B cell (primary cell): ENCODE measurements at regions not wholly inside any gene's neighbourhood (a gene's known extent, or its start where the extent isn't known, plus 50 kb on each side); places are given as distances from the start of the nearest gene placed in this dataset.

Experiments
- ATAC-seq: fragments of 200-7000 bp; cut with Tn5 transposase; one replicate; pipeline ENCODE4 v1.10.0; 2021; ENCODE audit warnings: low read depth, mild to moderate bottlenecking, moderate number of reproducible peaks, moderate library complexity
- CTCF ChIA-PET: fragments of 350-600 bp; sonication (Branson Sonifier 250); formaldehyde crosslinking; loops from one replicate; lab custom pipeline; 2021; ENCODE audit warnings: antibody characterized with exemption, inconsistent platforms; lab: Charles Lee
- POLR2A ChIA-PET: fragments of 350-600 bp; sonication (Branson Sonifier 250); formaldehyde crosslinking; loops from one replicate; lab custom pipeline; 2021; ENCODE audit warnings: antibody characterized with exemption; lab: Charles Lee
- DNase-seq: peaks from one replicate; pipeline ENCODE4 v3.0.0; 2013
- H2AFZ ChIP-seq: 2 replicates; pipeline ENCODE4 v1.6.1; 2012; ENCODE audit warnings: mild to moderate bottlenecking, low read depth, low read length; ENCODE audit not compliant: insufficient read depth, poor library complexity, severe bottlenecking
- H3K27ac ChIP-seq, 2 donors: 1 replicate in 1 of 2; 2 replicates in 1 of 2; pipeline ENCODE4 v1.5.1; 2012 to 2013; ENCODE audit warnings: low read length in 2 of 2, mild to moderate bottlenecking in 2 of 2, moderate library complexity in 1 of 2
- H3K27me3 ChIP-seq, 4 experiments: fragments of 200-600 bp in 1 of 4; sonication (generic) in 1 of 4; replicated peaks in 1 of 4; 1 replicate in 2 of 4; 2 replicates in 2 of 4; pipeline versions ENCODE4 v1.6.1 to v1.7.0; 2013 to 2016; ENCODE audit warnings: low read length in 3 of 4, mild to moderate bottlenecking in 2 of 4, mixed read lengths in 1 of 4, moderate library complexity in 1 of 4; ENCODE audit not compliant: insufficient read depth in 4 of 4, control insufficient read depth in 3 of 4; ENCODE audit errors: control extremely low read depth in 1 of 4
- H3K36me3 ChIP-seq, 2 experiments: replicated peaks in 1 of 2; 1 replicate in 1 of 2; 2 replicates in 1 of 2; pipeline versions ENCODE4 v1.6.1 to v1.7.1; 2013; ENCODE audit warnings: low read length in 1 of 2; ENCODE audit not compliant: insufficient read depth in 2 of 2, control insufficient read depth in 1 of 2; ENCODE audit errors: control extremely low read depth in 1 of 2, extremely low read depth in 1 of 2
- H3K4me1 ChIP-seq, 2 donors: fragments of 200-600 bp in 1 of 2; sonication (generic) in 1 of 2; 1 replicate in 1 of 2; 2 replicates in 1 of 2; pipeline versions ENCODE4 v1.5.1 to v1.6.1; 2013 to 2017; ENCODE audit warnings: low read length in 2 of 2; ENCODE audit not compliant: control insufficient read depth in 2 of 2, insufficient read depth in 2 of 2
- H3K4me2 ChIP-seq: replicated peaks from 2 replicates; pipeline ENCODE3; 2012; ENCODE audit warnings: mild to moderate bottlenecking, low read depth, low read length; ENCODE audit not compliant: poor library complexity, severe bottlenecking
- H3K4me3 ChIP-seq, 5 experiments: fragments of 200-600 bp in 1 of 5; sonication (generic) in 1 of 5; 1 replicate in 3 of 5; 2 replicates in 2 of 5; pipeline versions ENCODE4 v1.5.1 to v1.7.0; 2011 to 2016; ENCODE audit warnings: low read length in 4 of 5, mild to moderate bottlenecking in 4 of 5, low read depth in 2 of 5, control low read depth in 1 of 5, moderate library complexity in 1 of 5; ENCODE audit not compliant: insufficient read depth in 1 of 5; ENCODE audit errors: control extremely low read depth in 1 of 5, extremely low read depth in 1 of 5
- H3K79me2 ChIP-seq: fragments of 200-600 bp; sonication (generic); one replicate; pipeline ENCODE4 v1.6.0; 2016; ENCODE audit warnings: low read length; ENCODE audit not compliant: control insufficient read depth, insufficient read depth
- H3K9ac ChIP-seq: fragments of 200-600 bp; sonication (generic); 2 replicates; pipeline ENCODE4 v1.6.1; 2017; ENCODE audit warnings: mild to moderate bottlenecking, low read length, moderate library complexity
- H3K9me3 ChIP-seq, 3 donors: one replicate each; pipeline versions ENCODE4 v1.6.1 to v1.7.1; 2013; ENCODE audit warnings: low read length in 2 of 3; ENCODE audit not compliant: control insufficient read depth in 2 of 3, insufficient read depth in 1 of 3; ENCODE audit errors: control extremely low read depth in 1 of 3
- H4K20me1 ChIP-seq: 2 replicates; pipeline ENCODE4 v1.6.0; 2012; ENCODE audit warnings: mild to moderate bottlenecking, low read length; ENCODE audit not compliant: insufficient read depth, control insufficient read depth, poor library complexity, severe bottlenecking
- H3K27ac Mint-ChIP-seq: one replicate; pipeline ENCODE4 v1.8.0; 2021; ENCODE audit warnings: mixed read lengths
- H3K27me3 Mint-ChIP-seq: one replicate; pipeline ENCODE4 v1.8.0; 2021; ENCODE audit warnings: mixed read lengths
- H3K4me1 Mint-ChIP-seq: one replicate; pipeline ENCODE4 v1.8.0; 2021; ENCODE audit warnings: mixed read lengths
- H3K4me3 Mint-ChIP-seq: one replicate; pipeline ENCODE4 v1.8.0; 2021; ENCODE audit warnings: mixed read lengths
- H3K9me3 Mint-ChIP-seq: one replicate; pipeline ENCODE4 v1.8.0; 2022; ENCODE audit warnings: mixed read lengths; ENCODE audit not compliant: insufficient read depth
- EZH2 ChIP-seq: IDR thresholded peaks from 2 replicates; pipeline ENCODE4 v1.6.1; 2012; ENCODE audit warnings: borderline replicate concordance, low read depth, mild to moderate bottlenecking, moderate library complexity, low read length; ENCODE audit not compliant: insufficient read depth, poor library complexity, severe bottlenecking
- WGBS: methylation state at CpG from one replicate; pipeline ENCODE4 v1.1.5; 2013; ENCODE audit warnings: missing lambda C conversion rate; ENCODE audit not compliant: insufficient coverage; 5-methylcytosine and 5-hydroxymethylcytosine counted together
- intact Hi-C: fragments of 100-400 bp; cut with micrococcal nuclease; formaldehyde crosslinking; loops from one replicate; pipeline ENCODE4 v1.10.0; 2022
- TF ChIP-seq, protein P1 (sequence below): fragments of 200-600 bp; IDR thresholded peaks from one replicate; pipeline ENCODE4 v1.8.0; 2022; ENCODE audit warnings: antibody characterized with exemption, mild to moderate bottlenecking

DNA sequence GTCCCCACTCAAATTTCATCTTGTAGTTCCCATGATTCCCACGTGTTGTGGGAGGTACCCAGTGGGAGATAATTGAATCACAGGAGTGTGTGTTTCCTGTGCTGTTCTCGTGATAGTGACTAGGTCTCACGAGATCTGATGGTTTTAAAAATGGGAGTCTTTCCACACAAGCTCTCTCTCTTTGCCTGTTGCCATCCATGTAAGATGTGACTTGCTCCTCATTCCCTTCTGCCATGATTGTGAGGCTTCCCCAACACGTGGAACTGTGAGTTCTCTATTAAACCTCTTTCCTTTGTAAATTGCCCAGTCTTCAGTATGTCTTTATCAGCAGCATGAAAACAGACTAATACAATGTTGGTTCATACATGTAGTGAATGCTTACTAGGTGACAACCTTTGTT lies 163.2 kb upstream of the PALMD start:
- TF ChIP-seq, protein P1, sequence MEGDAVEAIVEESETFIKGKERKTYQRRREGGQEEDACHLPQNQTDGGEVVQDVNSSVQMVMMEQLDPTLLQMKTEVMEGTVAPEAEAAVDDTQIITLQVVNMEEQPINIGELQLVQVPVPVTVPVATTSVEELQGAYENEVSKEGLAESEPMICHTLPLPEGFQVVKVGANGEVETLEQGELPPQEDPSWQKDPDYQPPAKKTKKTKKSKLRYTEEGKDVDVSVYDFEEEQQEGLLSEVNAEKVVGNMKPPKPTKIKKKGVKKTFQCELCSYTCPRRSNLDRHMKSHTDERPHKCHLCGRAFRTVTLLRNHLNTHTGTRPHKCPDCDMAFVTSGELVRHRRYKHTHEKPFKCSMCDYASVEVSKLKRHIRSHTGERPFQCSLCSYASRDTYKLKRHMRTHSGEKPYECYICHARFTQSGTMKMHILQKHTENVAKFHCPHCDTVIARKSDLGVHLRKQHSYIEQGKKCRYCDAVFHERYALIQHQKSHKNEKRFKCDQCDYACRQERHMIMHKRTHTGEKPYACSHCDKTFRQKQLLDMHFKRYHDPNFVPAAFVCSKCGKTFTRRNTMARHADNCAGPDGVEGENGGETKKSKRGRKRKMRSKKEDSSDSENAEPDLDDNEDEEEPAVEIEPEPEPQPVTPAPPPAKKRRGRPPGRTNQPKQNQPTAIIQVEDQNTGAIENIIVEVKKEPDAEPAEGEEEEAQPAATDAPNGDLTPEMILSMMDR, result no peak
- TF ChIP-seq EZH2, result no peak
- Histone ChIP-seq H2AFZ (no peak overlapping the region), H3K27ac (no peak overlapping the region), H3K4me3 (no peak overlapping the region), H3K9me3 (no peaks in the 10 kb centered on the region), H3K27me3 (no peaks in the 10 kb centered on the region), H3K79me2 (no peaks in the 10 kb centered on the region), H3K36me3 (no peaks in the 10 kb centered on the region), H3K9ac (no peak overlapping the region), H3K4me2 (no peak overlapping the region), H3K4me1 (no peaks in the 10 kb centered on the region), H4K20me1 (no peaks in the 10 kb centered on the region)
- no peak overlapping the region for H3K4me3 Mint-ChIP-seq
- ChIA-PET CTCF (interaction anchor here (0.7 to 1.5 kb wide), 4 partner anchors 10 to 733 kb away, joined by 3 to 5 read pairs (median 4); no protein-coding TSS in a partner anchor), POLR2A (no interaction called here)
- H3K9me3 Mint-ChIP-seq, result peaks cover 4% of the 10 kb centered on the region
- ATAC-seq (no peak), DNase-seq (no peak)
- no peak overlapping the region for H3K27ac Mint-ChIP-seq
- no peaks in the 10 kb centered on the region for H3K4me1 Mint-ChIP-seq
- WGBS, result 63% methylated on average over 2 of the region's 4 CpGs
- intact Hi-C loops, result no loop called here
- peaks cover 3% of the 10 kb centered on the region for H3K27me3 Mint-ChIP-seq

- WGBS, result no CpG with 5 or more reads among the region's 2 CpGs
Measured at GRCh38 chr1:99490031-99490430, 155.9 kb upstream of the PALMD start.

More at GRCh38 chr1:99490031-99490430, 155.9 kb upstream of the PALMD start:
- Histone ChIP-seq H3K27ac (no peak overlapping the region), H3K4me1 (no peaks in the 10 kb centered on the region), H3K4me2 (no peak overlapping the region), H4K20me1 (no peaks in the 10 kb centered on the region), H3K4me3 (no peak overlapping the region), H3K79me2 (no peaks in the 10 kb centered on the region), H3K9me3 (no peaks in the 10 kb centered on the region), H2AFZ (no peak overlapping the region), H3K36me3 (no peaks in the 10 kb centered on the region), H3K27me3 (no peaks in the 10 kb centered on the region), H3K9ac (no peak overlapping the region)
- no peak for ATAC-seq
- intact Hi-C loops, result no loop called here
- no peak overlapping the region for H3K4me3 Mint-ChIP-seq
- H3K27me3 Mint-ChIP-seq, result peaks cover 3% of the 10 kb centered on the region
- ChIA-PET POLR2A (no interaction called here), CTCF (no interaction called here)
- TF ChIP-seq, protein P1, result no peak
- no peak for TF ChIP-seq EZH2
- H3K9me3 Mint-ChIP-seq, result no peaks in the 10 kb centered on the region
- H3K4me1 Mint-ChIP-seq, result no peaks in the 10 kb centered on the region
- H3K27ac Mint-ChIP-seq, result no peak overlapping the region
- no peak for DNase-seq
